Osteocyte (in vitro differentiated cells): ENCODE measurements at regions not wholly inside any gene's neighbourhood (a gene's known extent, or its start where the extent isn't known, plus 50 kb on each side); places are given as distances from the start of the nearest gene placed in this dataset.

Experiments used
- DNase-seq: peaks from one replicate; pipeline ENCODE4 v3.0.0; 2021; ENCODE audit warnings: mixed read lengths; ENCODE audit not compliant: unreplicated experiment; ENCODE audit errors: extremely low spot score
- H3K27ac Mint-ChIP-seq: one replicate; pipeline ENCODE4 v1.8.0; 2021; ENCODE audit warnings: mild to moderate bottlenecking, mixed read lengths; ENCODE audit not compliant: unreplicated experiment
- H3K27me3 Mint-ChIP-seq: one replicate; pipeline ENCODE4 v1.8.0; 2021; ENCODE audit warnings: mixed read lengths; ENCODE audit not compliant: unreplicated experiment
- H3K36me3 Mint-ChIP-seq: one replicate; pipeline ENCODE4 v1.8.0; 2021; ENCODE audit warnings: mixed read lengths; ENCODE audit not compliant: unreplicated experiment
- H3K4me1 Mint-ChIP-seq: one replicate; pipeline ENCODE4 v1.8.0; 2021; ENCODE audit warnings: mixed read lengths; ENCODE audit not compliant: unreplicated experiment
- H3K4me3 Mint-ChIP-seq: one replicate; pipeline ENCODE4 v1.8.0; 2021; ENCODE audit warnings: mild to moderate bottlenecking, moderate library complexity, mixed read lengths; ENCODE audit not compliant: unreplicated experiment
- H3K9me3 Mint-ChIP-seq: one replicate; pipeline ENCODE4 v1.8.0; 2021; ENCODE audit warnings: mixed read lengths; ENCODE audit not compliant: unreplicated experiment
- TF ChIP-seq, protein P1 (sequence below): fragments of 200-600 bp; sonication (generic); IDR thresholded peaks from 2 replicates; pipeline ENCODE4 v1.5.0; 2021; ENCODE audit warnings: antibody characterized with exemption, mild to moderate bottlenecking, moderate library complexity

GRCh38 chr16:74092336-74092735, 204.3 kb upstream of the PSMD7 start:
- no peaks in the 10 kb centered on the region for H3K9me3 Mint-ChIP-seq
- H3K4me3 Mint-ChIP-seq, result no peak overlapping the region
- DNase-seq, result no peak
- H3K36me3 Mint-ChIP-seq, result no peaks in the 10 kb centered on the region
- H3K27ac Mint-ChIP-seq, result no peak overlapping the region
- TF ChIP-seq, protein P1, sequence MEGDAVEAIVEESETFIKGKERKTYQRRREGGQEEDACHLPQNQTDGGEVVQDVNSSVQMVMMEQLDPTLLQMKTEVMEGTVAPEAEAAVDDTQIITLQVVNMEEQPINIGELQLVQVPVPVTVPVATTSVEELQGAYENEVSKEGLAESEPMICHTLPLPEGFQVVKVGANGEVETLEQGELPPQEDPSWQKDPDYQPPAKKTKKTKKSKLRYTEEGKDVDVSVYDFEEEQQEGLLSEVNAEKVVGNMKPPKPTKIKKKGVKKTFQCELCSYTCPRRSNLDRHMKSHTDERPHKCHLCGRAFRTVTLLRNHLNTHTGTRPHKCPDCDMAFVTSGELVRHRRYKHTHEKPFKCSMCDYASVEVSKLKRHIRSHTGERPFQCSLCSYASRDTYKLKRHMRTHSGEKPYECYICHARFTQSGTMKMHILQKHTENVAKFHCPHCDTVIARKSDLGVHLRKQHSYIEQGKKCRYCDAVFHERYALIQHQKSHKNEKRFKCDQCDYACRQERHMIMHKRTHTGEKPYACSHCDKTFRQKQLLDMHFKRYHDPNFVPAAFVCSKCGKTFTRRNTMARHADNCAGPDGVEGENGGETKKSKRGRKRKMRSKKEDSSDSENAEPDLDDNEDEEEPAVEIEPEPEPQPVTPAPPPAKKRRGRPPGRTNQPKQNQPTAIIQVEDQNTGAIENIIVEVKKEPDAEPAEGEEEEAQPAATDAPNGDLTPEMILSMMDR, result no peak
- no peaks in the 10 kb centered on the region for H3K4me1 Mint-ChIP-seq
- no peaks in the 10 kb centered on the region for H3K27me3 Mint-ChIP-seq

- Mint-ChIP-seq H3K9me3 (no peaks in the 10 kb centered on the region), H3K27ac (no peak overlapping the region), H3K27me3 (no peaks in the 10 kb centered on the region), H3K4me1 (no peaks in the 10 kb centered on the region), H3K36me3 (no peaks in the 10 kb centered on the region), H3K4me3 (no peak overlapping the region)
- TF ChIP-seq, protein P1, result no peak
- no peak for DNase-seq
Measured at GRCh38 chr16:74090871-74091270, 205.7 kb upstream of the PSMD7 start.

DNA sequence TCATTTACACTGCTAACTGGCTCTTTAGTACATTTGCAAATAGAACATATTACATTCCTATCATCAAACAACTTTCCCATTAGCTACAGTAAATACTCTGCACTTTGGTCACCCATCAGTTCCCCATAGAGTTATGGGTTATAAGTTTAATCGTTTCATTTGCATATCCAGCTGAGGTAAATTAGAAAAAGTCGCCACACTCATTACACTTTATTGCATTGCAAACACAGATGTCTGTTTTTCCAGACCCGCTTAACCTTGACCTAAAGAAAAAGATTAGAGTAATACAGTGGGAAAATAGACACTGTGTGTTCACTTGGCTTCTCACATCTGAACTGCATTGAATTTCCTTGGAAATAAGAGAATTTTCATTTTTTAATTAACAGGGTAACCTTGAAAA, 213.1 kb upstream of the PSMD7 start:
- Mint-ChIP-seq H3K4me1 (no peaks in the 10 kb centered on the region), H3K36me3 (no peaks in the 10 kb centered on the region), H3K9me3 (no peaks in the 10 kb centered on the region), H3K27me3 (peaks cover 2% of the 10 kb centered on the region), H3K27ac (no peak overlapping the region), H3K4me3 (no peak overlapping the region)
- TF ChIP-seq, protein P1, result no peak
- no peak for DNase-seq

DNA sequence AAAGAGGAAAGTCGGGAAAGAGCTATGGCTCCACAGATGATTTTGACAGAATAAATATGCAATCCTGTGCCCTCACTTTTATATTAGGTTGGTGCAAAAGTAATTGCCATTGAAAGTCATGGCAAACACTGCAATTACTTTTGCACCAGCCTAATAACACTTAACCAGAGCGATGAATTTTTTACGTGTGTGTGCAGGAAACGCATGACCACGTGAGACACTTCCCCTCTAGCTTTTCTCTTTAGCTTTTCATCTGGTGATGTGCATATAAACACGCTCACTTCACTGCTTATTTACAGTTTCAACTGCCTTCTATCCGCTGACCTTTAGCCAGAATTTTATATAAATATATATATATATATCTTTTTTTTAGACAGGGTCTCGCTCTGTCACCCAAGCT, 216.3 kb upstream of the PSMD7 start:
- no peaks in the 10 kb centered on the region for H3K4me1 Mint-ChIP-seq
- H3K27ac Mint-ChIP-seq, result no peak overlapping the region
- peaks cover under 1% of the 10 kb centered on the region for H3K27me3 Mint-ChIP-seq
- no peak overlapping the region for H3K4me3 Mint-ChIP-seq
- TF ChIP-seq, protein P1, result no peak
- DNase-seq, result no peak
- H3K36me3 Mint-ChIP-seq, result no peaks in the 10 kb centered on the region
- H3K9me3 Mint-ChIP-seq, result peaks cover 6% of the 10 kb centered on the region

DNA sequence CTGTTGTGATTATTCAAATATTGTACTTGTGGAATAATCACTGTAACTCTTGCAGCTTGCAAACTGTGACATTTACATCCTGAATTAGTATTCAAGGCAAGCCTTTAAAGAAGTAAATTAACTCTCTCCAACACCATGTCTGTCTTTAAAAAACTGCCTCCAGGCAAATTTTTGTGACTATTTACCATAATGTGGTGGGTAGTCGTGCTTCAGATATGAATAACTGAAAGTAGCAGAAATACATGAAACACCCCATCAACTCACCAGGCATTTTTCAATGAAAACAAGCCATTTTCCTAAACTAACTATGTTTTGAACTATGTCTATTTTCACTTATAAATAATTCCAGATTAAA, 217.4 kb upstream of the PSMD7 start:
- Mint-ChIP-seq H3K4me3 (no peak overlapping the region), H3K36me3 (no peaks in the 10 kb centered on the region), H3K27ac (no peak overlapping the region), H3K27me3 (no peaks in the 10 kb centered on the region), H3K9me3 (peaks cover 14% of the 10 kb centered on the region), H3K4me1 (no peaks in the 10 kb centered on the region)
- TF ChIP-seq, protein P1, result no peak
- DNase-seq, result no peak
